Neural cell (in vitro differentiated cells): ENCODE measurements at regions not wholly inside any gene's neighbourhood (a gene's known extent, or its start where the extent isn't known, plus 50 kb on each side); places are given as distances from the start of the nearest gene placed in this dataset.

Experiments
- H2AFZ ChIP-seq: fragments of 200-600, 300-800 bp; sonication (generic), shearing (Covaris generic); 2 replicates; pipeline ENCODE4 v1.6.0; 2014; ENCODE audit warnings: low read depth, mild to moderate bottlenecking, antibody characterized with exemption, low read length, moderate library complexity
- H3F3A ChIP-seq: fragments of 200-600 bp; shearing (Covaris generic); 2 replicates; pipeline ENCODE4 v1.6.1; 2016; ENCODE audit warnings: mild to moderate bottlenecking, moderate library complexity, mixed read lengths, antibody characterized with exemption, low read length; ENCODE audit not compliant: insufficient read depth, poor library complexity, severe bottlenecking
- H3K27ac ChIP-seq: fragments of 200-600, 300-800 bp; sonication (generic), shearing (Covaris generic); 2 replicates; pipeline ENCODE4 v1.5.1; 2014; ENCODE audit warnings: mild to moderate bottlenecking, low read length, moderate library complexity
- H3K27me3 ChIP-seq: fragments of 300-800, 200-600 bp; sonication (generic), shearing (Covaris generic); 2 replicates; pipeline ENCODE4 v1.6.0; 2014; ENCODE audit warnings: mild to moderate bottlenecking, low read depth, low read length, moderate library complexity; ENCODE audit not compliant: insufficient read depth
- H3K36me3 ChIP-seq: fragments of 300-800, 200-600 bp; sonication (generic), shearing (Covaris generic); 2 replicates; pipeline ENCODE4 v1.5.1; 2014; ENCODE audit warnings: mild to moderate bottlenecking, antibody characterized with exemption, low read length, moderate library complexity; ENCODE audit not compliant: insufficient read depth
- H3K4me2 ChIP-seq: fragments of 300-800, 200-600 bp; sonication (generic), shearing (Covaris generic); 2 replicates; pipeline ENCODE4 v1.6.0; 2014; ENCODE audit warnings: mild to moderate bottlenecking, low read length
- H3K4me3 ChIP-seq: fragments of 300-800, 200-600 bp; sonication (generic), shearing (Covaris generic); 2 replicates; pipeline ENCODE4 v1.5.1; 2014; ENCODE audit warnings: mild to moderate bottlenecking, low read length, moderate library complexity
- H3K79me2 ChIP-seq: fragments of 200-600 bp; shearing (Covaris generic); replicated peaks from 2 replicates; pipeline ENCODE4 v1.6.0; 2014; ENCODE audit warnings: mild to moderate bottlenecking, low read length, moderate library complexity; ENCODE audit not compliant: insufficient read depth
- H3K9ac ChIP-seq: fragments of 300-800, 200-600 bp; sonication (generic), shearing (Covaris generic); 2 replicates; pipeline ENCODE4 v1.6.1; 2016; ENCODE audit warnings: mild to moderate bottlenecking, low read length, mixed read lengths
- H3K9me2 ChIP-seq: fragments of 200-600 bp; shearing (Covaris generic); 2 replicates; pipeline ENCODE4 v1.6.1; 2016; ENCODE audit warnings: mild to moderate bottlenecking, low read length, mixed read lengths; ENCODE audit not compliant: insufficient read depth
- H3K9me3 ChIP-seq: fragments of 200-600, 300-800 bp; sonication (generic), shearing (Covaris generic); 2 replicates; pipeline ENCODE4 v1.6.1; 2016; ENCODE audit warnings: mild to moderate bottlenecking, mixed run types, low read length, moderate library complexity, mixed read lengths
- H4K20me1 ChIP-seq: fragments of 200-600 bp; shearing (Covaris generic); 2 replicates; pipeline ENCODE4 v1.6.1; 2016; ENCODE audit warnings: mild to moderate bottlenecking, mixed run types; ENCODE audit not compliant: insufficient read depth
- EP300 ChIP-seq: fragments of 450-650 bp; conservative IDR thresholded peaks from 2 replicates; pipeline ENCODE4 v1.6.1; 2014; ENCODE audit warnings: antibody characterized with exemption, mild to moderate bottlenecking, moderate library complexity; ENCODE audit not compliant: poor library complexity, severe bottlenecking
- EZH2 ChIP-seq: fragments of 200-600, 300-800 bp; shearing (Covaris generic), sonication (generic); IDR thresholded peaks from 2 replicates; pipeline ENCODE4 v1.6.1; 2014; ENCODE audit warnings: antibody characterized with exemption, low read length, borderline replicate concordance, mild to moderate bottlenecking; ENCODE audit not compliant: insufficient read depth, poor library complexity, severe bottlenecking
- MXI1 ChIP-seq: fragments of 450-650 bp; conservative IDR thresholded peaks from 2 replicates; pipeline ENCODE4 v1.6.1; 2014; ENCODE audit warnings: antibody characterized with exemption, mild to moderate bottlenecking; ENCODE audit not compliant: poor library complexity, severe bottlenecking
- POLR2AphosphoS5 ChIP-seq: IDR thresholded peaks from 2 replicates; pipeline ENCODE4 v1.6.1; 2012
- RAD21 ChIP-seq: fragments of 450-650 bp; conservative IDR thresholded peaks from 2 replicates; pipeline ENCODE4 v1.6.1; 2014; ENCODE audit warnings: antibody characterized with exemption, mild to moderate bottlenecking, moderate library complexity
- REST ChIP-seq: IDR thresholded peaks from 2 replicates; pipeline ENCODE4 v1.6.1; 2012; ENCODE audit warnings: borderline replicate concordance
- SMC3 ChIP-seq: fragments of 450-650 bp; conservative IDR thresholded peaks from 2 replicates; pipeline ENCODE4 v1.6.1; 2014; ENCODE audit warnings: antibody characterized with exemption, mild to moderate bottlenecking, moderate library complexity; ENCODE audit not compliant: poor library complexity
- TAF1 ChIP-seq: IDR thresholded peaks from 2 replicates; pipeline ENCODE4 v1.6.1; 2012; ENCODE audit warnings: low read depth
- TF ChIP-seq, protein P1 (sequence below): fragments of 450-650 bp; IDR thresholded peaks from 2 replicates; pipeline ENCODE4 v1.5.1; 2014; ENCODE audit warnings: antibody characterized with exemption, mild to moderate bottlenecking, moderate library complexity; ENCODE audit not compliant: poor library complexity, severe bottlenecking

- Histone ChIP-seq H3K9me2 (no peaks in the 10 kb centered on the region), H4K20me1 (no peaks in the 10 kb centered on the region), H3K9ac (no peak overlapping the region), H2AFZ (no peak overlapping the region), H3K9me3 (no peaks in the 10 kb centered on the region), H3K4me2 (no peak overlapping the region), H3K27ac (no peak overlapping the region), H3K4me3 (no peak overlapping the region), H3K36me3 (no peaks in the 10 kb centered on the region), H3K79me2 (no peaks in the 10 kb centered on the region), H3K27me3 (no peaks in the 10 kb centered on the region), H3F3A (no peaks in the 10 kb centered on the region)
- TF ChIP-seq POLR2AphosphoS5 (no peak), RAD21 (peak; percentile 95), SMC3 (peak; percentile 97)
- TF ChIP-seq, protein P1, sequence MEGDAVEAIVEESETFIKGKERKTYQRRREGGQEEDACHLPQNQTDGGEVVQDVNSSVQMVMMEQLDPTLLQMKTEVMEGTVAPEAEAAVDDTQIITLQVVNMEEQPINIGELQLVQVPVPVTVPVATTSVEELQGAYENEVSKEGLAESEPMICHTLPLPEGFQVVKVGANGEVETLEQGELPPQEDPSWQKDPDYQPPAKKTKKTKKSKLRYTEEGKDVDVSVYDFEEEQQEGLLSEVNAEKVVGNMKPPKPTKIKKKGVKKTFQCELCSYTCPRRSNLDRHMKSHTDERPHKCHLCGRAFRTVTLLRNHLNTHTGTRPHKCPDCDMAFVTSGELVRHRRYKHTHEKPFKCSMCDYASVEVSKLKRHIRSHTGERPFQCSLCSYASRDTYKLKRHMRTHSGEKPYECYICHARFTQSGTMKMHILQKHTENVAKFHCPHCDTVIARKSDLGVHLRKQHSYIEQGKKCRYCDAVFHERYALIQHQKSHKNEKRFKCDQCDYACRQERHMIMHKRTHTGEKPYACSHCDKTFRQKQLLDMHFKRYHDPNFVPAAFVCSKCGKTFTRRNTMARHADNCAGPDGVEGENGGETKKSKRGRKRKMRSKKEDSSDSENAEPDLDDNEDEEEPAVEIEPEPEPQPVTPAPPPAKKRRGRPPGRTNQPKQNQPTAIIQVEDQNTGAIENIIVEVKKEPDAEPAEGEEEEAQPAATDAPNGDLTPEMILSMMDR, result peak; percentile 95
Observed at GRCh38 chr7:81469869-81470723, 299.8 kb downstream of the HGF start.

GRCh38 chr7:81469153-81469868 lies 300.5 kb downstream of the HGF start:
- Histone ChIP-seq H3K4me2 (no peak overlapping the region), H3K27me3 (no peaks in the 10 kb centered on the region), H3K9me2 (no peaks in the 10 kb centered on the region), H3K36me3 (no peaks in the 10 kb centered on the region), H3K9ac (no peak overlapping the region), H3K4me3 (no peak overlapping the region), H3K79me2 (no peaks in the 10 kb centered on the region), H3K9me3 (no peaks in the 10 kb centered on the region), H3K27ac (no peak overlapping the region), H2AFZ (no peak overlapping the region), H4K20me1 (no peaks in the 10 kb centered on the region), H3F3A (no peaks in the 10 kb centered on the region)
- TF ChIP-seq, protein P1, result no peak
- no peak for TF ChIP-seq EZH2
- no peak for TF ChIP-seq POLR2AphosphoS5
- TF ChIP-seq TAF1, result no peak
- no peak for TF ChIP-seq SMC3
- no peak for TF ChIP-seq REST
- TF ChIP-seq RAD21, result no peak
- TF ChIP-seq MXI1, result no peak
- no peak for TF ChIP-seq EP300
